ENCODE measurements at regions not wholly inside any gene's neighbourhood (a gene's known extent, or its start where the extent isn't known, plus 50 kb on each side); places are given as distances from the start of the nearest gene placed in this dataset.

GRCh38 chr5:159833846-159834245 is 82.4 kb upstream of the ADRA1B start:
- no peak for TF ChIP-seq POLR2A (IDR thresholded peaks at IDR 0.05; ENCODE audit: low read depth, low read length)
- no peak for TF ChIP-seq MAX (IDR thresholded peaks at IDR 0.05; ENCODE audit: insufficient read depth, insufficient read length)
- TF ChIP-seq POLR2AphosphoS5 (IDR thresholded peaks at IDR 0.05; ENCODE audit: insufficient read depth, low read depth, low read length): no peak
- no peak for TF ChIP-seq CTCF (IDR thresholded peaks at IDR 0.05; ENCODE audit: extremely low read depth in 1 of 2, insufficient read depth in 1 of 2, low read depth in 1 of 2, low read length in 2 of 2)
- TF ChIP-seq EZH2 (IDR thresholded peaks at IDR 0.05; ENCODE audit: borderline replicate concordance, low read depth, low read length, severe bottlenecking): no peak
- no peak for TF ChIP-seq JUN (IDR thresholded peaks at IDR 0.05; ENCODE audit: borderline replicate concordance, insufficient read depth, insufficient read length, low read depth)
- TF ChIP-seq FOS (IDR thresholded peaks at IDR 0.05; ENCODE audit: borderline replicate concordance, insufficient read depth, low read length): no peak
- TF ChIP-seq MYC (IDR thresholded peaks at IDR 0.05; ENCODE audit: low read depth, low read length): no peak
- no peak for TF ChIP-seq GATA2 (IDR thresholded peaks at IDR 0.05; ENCODE audit: insufficient read depth, insufficient read length, low read depth, low read length)
